NCI-H2227 (cell line): ENCODE measurements at regions not wholly inside any gene's neighbourhood (a gene's known extent, or its start where the extent isn't known, plus 50 kb on each side); places are given as distances from the start of the nearest gene placed in this dataset.

Experiments used
- DNase-seq: peaks from one replicate; lab custom pipeline; 2025; ENCODE audit not compliant: unreplicated experiment; lab: John Stamatoyannopoulos, UW

DNA sequence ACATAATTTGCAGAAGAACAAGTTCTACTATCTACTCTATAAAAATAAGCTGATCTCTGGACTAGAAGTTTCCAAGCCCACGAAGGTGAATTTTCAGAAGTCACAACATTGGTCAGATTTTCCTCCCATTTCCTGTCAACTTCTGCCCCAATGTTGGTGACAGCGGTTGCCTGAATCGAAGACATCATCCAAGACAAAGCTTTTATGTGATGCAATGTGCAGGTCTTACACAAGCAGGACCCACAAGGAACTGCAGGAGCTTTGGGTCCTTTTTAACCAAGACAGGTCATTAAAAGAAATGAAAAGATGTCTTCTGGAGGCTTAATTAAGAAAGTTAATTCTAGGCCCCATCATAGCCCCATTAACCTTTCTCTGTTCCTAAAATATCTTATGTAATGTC, 125.6 kb upstream of the BLID start:
- no peak for DNase-seq

DNA sequence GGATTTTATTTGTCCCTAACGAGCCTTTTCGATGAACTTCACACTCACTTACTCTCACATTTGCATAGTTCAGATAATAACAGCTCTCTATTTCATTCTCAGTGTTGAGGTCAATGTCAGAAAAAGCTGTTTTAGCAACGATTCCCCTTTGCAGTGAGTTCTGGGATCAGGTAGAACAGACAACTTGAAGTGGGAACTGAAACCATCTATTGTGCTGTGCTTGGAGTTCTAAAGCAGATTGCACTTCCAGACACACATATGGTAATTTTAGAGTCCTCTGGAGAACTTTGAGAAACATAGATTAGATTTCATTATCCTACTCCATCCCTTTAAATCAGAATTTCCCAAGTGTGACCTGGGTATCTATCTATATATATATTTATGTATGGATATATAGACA, 124.6 kb upstream of the BLID start:
- DNase-seq, result no peak

DNA sequence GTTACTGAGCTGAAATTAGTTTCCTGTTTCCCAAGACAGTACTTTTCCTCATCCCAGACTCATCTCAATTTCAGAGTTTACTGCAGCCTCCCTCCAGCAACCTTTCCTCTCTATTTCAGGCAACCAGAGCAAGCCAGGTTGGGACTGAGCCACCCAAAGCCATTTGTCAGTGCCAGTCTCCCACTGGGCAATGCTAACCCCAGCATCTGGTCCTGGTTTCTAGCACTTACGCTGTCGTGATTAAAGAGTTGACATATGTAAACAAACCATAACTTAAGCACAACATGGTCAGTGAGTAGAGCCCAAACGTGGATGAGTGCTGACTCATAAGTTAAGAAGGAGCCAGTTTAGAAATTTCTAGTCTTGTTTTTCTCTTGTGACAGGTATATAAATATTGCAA, 119.6 kb upstream of the BLID start:
- peak; percentile 12 for DNase-seq

DNA sequence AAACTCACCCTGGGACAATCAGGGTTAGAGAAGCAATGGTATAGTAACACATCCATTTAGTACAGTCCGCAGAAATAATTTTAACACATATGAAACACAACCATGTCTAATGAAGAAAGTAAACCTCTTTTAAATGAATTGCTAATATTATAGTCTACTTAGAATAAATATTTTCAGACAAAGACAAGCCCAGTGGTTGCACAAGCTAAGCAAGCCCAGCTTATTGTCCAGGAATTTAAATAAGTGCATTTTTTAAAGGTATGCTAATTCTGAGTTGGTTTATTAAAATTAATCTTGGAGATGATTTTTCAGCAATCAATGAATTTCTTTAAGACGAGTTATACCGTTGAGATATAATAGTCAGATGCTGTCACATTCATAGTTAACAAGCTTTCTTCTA, 118.8 kb upstream of the BLID start:
- DNase-seq, result no peak

DNA sequence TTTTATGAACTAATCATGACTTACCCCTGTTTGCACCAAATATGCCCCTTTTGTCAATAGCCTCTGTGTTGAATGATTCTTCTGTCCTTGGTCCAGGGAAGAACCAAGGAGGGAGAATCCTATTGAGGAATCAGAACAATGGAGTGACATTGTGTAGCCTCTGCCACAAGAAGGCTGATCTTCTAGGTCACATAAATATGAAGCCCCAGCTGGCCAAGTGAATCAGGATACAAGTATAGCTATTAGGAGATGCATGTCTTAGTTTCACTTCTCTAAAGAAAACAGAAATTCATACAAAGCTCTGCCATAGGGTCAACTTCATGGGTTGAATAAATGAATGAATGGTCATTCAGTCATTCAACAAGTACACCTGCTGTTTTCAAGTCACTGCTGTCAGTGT, 118.2 kb upstream of the BLID start:
- no peak for DNase-seq

DNA sequence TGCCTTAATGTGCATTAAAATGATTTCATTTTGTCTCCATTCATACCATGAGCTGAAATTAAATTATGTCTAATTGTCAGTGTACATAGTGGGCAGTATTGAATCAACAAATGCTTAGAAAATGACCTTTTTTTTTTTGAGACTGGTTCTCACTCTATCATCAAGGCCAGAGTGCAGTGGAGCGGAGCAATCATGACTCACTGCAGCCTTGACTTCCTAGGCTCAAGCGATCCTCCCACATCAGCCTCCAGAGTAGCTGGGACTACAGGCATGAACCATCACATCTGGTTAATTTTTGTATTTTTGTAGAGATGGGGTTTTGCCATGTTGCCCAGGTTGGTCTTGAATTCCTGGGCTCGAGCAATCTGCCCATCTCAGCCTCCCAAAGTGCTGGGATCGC, 117.0 kb upstream of the BLID start:
- DNase-seq, result no peak

DNA sequence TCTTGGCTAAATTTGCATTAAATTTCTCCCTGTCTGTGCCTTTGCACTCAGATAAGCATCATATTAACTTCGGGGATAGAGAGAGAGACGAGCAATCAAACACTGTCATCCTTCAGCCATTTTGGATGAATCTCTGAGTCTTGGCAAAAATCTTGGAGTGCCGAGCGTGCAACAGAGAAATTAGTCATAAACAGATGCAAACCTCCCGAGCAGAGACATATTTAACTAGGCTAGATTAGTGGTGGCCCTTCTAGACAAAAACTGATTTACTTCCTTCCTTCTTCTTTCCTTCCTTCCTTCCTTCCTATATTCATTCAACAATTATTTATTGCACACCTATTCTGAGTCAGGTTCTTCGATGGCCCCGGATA, 114.4 kb upstream of the BLID start:
- no peak for DNase-seq

DNA sequence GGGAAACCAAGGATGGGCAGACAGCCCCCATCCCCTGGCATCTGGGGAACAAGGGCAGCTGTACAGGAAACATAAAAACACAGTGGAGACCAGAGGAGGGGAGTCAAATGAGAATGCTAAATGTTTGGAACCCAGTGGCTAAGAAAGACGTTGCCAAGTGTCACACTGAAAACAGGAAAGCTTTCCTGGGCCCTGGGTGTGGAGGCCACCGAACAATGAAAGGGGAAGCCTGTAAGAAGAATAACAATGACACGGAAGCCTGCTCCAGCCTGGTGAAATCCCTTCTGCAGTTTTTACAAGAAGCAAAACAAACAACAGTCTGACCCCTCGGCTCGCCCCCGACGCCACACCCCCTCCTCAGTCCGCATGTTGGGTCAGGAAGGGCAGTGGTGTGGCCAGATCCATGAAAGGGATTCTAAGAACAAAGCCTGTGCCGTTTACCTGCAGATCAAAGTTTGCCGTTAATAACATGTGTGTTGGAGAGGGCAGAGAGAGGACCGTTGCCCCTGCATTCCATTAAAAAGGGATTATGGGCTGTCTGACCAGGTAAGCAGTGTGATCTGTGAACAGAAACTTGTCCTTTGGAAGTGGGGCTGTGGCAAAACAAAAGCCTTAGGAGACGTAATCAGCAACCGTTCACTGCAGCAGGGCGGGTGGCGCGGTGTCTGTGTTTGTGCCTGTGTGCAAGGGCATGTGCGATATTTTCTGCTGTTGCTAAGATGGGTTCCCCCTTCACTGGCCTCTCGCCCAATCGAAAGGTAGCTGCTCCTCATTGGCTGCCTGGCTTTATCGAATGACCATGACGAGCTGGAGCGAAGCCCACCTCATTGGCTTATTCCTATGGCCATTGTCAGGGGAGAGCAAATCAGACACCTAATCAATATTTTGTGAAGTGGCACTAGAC, 113.7 kb upstream of the BLID start:
- DNase-seq, result peak; percentile 95

DNA sequence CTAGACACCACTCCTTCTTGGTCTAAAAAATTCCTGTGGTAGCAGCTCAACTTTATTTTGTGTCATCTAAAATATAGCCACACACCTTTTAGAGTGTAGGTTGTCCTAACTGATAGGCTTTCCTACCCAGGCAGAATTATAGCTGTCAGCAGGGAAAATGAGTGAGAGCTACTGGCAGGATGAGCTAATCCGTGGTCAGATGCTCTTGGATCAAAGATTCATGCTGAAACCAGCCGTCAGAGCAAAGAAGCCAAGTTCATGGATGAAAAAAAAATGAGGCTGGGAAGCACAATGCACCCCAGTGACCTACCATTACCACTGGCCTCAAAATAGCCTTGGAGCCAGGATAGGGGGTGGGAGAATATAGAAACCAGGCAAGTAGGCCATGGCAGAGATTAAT, 113.1 kb upstream of the BLID start:
- DNase-seq, result no peak

DNA sequence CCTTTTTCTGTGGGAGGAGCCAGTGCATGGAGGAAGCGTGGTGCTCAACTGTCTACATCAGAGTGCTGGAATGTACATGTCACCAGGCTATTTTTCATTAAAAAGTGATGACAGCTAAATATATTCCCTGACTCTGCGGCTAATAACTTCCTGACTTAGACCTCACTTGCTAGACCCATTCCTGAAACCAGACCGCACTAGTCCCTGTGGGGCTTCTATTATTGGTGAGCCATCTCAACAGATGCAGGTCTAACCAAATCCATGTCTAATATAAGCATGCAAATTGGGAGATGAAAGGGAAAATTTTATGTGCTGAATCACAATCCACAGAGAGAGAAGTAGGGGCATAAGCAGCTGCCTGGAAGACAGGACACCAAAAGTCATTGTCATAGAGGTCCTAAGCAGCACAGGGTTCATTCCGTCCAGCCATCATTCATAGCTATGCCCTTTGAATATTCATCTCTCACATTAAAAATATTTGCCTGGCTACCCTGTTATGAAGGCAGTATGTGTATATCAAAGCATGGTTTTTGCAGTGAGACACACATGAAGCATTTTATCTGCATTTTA, 110.9 kb upstream of the BLID start:
- no peak for DNase-seq

DNA sequence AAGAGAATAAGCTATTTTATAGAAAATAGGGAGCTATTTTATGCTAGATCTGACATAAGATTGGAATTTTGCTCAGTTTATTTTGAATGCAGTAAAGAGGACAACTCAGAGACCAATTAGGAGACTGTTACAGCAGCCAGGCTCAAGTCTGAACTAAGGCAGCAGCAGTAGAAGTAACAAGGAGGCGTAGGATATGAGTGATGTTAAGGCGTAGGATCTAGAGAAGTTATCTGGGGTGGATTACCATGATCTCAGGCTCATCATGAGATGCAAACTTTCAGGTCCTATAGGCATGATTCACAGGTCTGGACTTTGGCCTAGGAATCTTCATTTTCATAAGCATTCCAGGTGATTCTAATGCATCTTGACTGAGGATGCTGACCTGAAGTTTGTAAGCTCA, 108.9 kb upstream of the BLID start:
- DNase-seq, result no peak

DNA sequence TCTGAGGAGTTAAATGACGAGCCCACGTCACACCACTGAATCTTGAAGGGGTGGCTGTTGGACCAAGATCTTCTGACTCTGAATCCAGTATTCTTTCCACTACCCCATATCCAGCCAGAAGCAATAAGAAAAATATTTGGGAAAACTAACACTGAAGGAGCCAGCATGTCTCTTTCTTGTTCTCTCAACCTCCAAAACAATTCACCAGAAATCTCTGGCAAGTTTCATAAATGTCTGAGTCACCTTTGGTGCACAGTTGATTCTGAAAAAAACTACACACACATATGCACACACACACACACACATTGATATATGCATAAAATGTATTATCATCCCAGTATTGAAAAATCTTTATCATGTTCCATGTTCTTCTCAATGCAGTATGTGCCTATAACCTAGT, 104.3 kb upstream of the BLID start:
- no peak for DNase-seq

DNA sequence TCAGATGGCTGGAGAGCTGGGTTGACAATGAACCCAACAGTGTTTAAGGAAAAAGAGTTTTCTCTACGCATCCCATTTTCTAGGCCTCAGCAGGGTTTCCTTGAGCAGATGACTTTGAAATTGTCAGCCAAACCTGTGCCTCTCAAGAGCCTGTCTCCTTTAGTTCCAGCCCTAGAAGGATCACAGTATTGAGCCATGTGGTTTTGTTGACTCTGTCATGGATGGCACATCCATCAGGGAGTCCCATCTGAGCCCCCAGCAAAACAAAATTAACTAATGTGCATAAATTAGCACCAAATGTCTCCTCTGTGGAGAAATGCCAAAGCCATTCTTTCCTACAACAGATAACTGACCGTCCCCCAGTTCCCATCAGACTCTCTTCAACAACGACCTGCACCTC, 103.8 kb upstream of the BLID start:
- no peak for DNase-seq

DNA sequence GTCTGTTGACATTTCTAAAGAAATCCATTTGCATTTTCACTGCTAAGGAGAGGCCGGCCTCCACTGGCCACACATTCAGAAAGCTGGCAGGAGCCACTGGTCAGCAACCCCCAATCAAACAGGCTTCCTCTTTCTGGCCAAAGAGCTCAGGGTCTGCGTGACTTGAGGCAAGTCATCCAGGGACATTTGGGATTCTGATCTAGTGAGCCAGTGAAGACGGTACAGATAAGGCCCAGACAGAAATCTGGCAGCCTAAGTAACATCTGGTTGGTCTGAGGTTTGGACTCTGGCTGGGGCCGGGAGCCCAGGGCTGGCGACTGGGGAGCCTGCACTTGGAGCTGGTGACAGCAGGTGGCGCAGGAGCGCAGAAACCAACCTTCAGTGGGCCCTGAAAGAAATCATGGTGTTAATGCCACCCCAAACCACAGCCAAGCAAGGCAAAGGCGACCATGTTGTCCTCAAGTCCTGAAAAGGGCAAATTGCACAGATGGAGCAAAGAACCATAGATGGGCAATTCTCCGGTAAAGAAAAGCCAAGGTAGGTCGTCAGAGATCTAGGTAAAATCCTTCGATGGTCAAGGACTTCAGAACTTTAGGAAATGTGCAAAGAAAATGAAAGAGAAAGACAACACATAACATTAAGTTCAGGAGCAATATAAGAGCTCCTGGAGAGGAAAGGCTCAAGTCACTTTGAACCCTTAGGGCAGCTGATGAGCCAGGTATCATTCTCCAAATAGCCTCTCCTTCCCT, 99.4 kb upstream of the BLID start:
- DNase-seq, result peak; percentile 75

DNA sequence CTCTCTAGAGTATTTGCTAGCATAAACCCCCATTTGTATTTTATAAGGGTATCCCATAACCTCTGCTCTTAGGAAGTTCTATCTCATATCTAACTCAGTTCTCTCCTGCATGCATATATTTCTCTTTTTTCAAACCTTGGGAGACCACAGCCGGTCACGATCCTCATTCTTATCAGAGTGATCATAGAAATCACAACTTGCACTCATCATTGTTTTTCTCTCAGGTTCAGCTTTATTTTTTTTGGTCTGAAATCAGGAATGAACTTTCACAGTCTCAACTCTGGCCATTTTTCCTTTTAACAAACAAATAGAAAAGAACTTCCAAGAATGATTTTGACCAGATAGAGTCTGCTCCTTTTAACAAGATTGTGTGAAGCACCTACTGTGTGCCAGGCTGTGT, 98.6 kb upstream of the BLID start:
- no peak for DNase-seq

DNA sequence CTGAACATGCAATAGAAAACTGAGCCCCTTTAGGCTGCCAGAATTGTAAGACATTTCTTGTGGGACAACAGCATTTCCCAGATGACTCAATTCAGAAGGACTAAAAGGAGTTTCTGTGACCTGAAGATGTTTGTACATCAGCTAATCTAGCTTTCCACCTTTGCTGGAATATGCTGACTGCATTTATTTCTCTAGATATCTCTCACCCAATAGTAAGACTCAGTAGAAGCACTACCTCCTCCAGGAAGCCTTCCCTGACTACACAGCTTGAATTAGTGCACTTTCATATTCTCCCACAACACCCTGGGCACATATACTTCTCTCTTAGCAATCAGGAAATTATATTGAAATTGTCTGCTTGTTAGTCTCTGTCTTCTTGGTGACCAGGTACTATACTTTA, 98.1 kb upstream of the BLID start:
- DNase-seq, result no peak

DNA sequence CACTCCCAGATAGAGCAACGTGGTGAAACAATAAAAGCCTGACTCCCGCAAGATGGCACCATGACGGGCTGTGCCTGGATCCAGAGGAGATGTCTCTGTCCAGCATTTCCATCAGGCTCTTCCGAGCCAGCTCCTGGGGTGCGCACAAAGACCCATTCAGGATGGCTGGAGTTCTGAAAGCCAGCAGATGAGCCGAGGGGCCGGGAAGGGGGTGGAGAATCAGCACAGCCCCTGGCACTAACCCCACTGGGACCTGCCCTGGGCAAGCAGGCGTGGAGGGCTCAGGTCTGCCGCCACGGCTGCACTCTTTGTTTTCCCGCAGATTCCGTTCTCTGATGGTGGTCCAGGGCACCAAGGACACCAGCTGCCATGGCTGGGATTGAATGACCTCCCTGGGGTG, 97.2 kb upstream of the BLID start:
- DNase-seq, result no peak

DNA sequence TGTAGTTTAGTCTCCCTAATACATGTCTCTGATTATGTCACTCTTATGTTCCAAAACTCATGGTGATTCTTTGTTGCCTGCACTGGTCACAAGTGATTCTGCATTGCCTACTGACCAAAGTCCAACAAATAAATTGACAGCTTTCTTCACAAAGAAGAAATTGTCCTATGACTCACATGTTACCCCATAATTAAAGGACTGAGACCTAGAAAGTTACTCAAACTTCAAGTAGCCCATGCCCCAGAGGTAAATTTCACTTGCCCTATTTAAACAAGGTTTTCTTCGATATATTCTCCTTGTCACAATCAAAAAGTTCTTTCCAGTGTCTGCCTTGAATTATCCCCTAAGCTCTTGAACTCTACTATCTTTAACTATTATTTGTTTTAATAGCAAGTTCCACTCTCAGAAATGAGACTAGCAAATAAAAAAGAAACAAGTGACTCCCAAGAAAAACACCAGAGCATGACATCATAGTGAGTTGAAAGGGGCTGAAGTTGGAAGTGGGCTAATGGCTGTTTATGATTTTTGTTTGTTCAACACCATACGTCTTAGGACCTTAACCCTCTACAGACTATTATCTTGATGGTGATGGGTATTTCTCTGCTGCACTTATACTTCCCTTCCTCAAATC, 94.5 kb upstream of the BLID start:
- no peak for DNase-seq

DNA sequence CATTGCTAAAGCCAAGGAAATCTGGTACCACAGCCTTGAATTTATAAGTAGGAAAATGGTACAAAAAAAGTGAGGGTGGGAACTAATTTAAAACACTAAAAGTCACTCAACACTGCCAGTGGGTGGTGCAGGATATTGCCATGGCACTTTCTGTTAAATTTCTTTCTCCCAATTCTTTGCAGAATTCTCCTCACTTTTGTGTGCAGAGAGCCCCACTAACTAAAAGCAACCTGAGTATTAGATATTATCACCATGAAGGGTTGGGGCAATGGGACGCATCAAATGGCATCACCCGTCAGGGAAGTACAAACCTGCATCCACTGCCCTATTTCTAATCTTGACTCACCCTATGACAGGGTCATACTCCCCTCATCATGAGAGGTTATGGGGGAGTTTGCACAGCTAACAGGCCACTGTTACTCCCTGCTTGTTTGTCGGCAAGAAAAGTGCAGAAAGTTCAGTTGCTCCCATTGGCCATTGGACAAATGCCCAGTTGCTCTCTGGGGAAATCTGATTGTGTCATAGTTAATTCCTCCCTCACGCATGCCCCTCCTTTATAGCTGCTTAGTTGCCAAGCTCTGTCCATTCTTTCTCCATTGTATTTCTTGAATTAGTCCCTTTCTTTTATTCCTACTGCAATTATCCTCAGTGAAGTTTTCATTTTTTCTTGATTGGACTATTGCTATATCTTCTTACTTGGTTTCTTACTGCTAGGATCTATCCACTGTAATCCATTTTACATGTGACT, 93.8 kb upstream of the BLID start:
- no peak for DNase-seq

DNA sequence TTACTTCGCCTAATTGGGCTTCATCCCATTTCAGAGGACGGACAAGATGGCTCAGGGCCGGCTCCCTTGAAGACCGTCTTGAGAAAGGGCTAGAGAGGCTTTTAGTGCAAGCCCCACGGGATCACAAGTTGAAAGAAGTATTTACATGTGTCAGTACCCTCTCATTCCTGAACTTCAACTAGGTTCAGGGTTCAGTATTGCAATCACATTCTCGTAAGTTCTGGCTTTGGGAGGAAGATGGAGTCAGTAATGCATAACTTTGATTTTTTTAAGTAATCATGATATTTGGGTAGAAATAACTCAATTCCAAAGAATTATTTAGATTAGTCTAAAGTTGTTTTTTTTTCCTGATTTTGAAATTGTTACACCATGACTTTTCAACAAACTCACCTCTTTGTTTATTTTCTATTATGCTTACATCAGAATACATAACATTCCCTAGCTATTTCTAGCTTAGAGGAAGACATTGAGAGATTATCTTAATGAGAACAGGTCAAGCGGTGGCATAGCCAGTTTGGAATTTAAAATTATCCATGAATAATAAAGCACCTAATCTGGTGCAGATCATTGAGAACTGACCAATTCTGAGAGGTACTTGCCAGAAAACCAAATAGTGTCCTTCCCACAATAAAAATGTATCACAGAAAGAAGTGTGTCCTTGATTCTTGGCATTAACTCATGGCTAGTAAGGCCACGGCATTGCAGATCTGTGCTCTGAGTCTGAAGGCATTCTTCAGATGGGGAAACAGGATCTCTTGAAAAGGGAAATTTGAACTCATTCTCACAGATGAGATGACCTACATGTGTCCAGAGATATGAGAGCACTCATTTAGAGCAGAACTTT, 92.1 kb upstream of the BLID start:
- no peak for DNase-seq
